Jurkat, Clone E6-1 (cell line): ENCODE measurements at regions not wholly inside any gene's neighbourhood (a gene's known extent, or its start where the extent isn't known, plus 50 kb on each side); places are given as distances from the start of the nearest gene placed in this dataset.

Experiments used
- DNase-seq: peaks from one replicate; pipeline ENCODE4 v3.0.0-alpha.2; 2011; ENCODE audit warnings: low read depth, low spot score
- H3K4me3 ChIP-seq: 2 replicates; pipeline ENCODE4 v1.5.1; 2011; ENCODE audit warnings: mild to moderate bottlenecking, low read length, control low read depth, moderate library complexity

DNA sequence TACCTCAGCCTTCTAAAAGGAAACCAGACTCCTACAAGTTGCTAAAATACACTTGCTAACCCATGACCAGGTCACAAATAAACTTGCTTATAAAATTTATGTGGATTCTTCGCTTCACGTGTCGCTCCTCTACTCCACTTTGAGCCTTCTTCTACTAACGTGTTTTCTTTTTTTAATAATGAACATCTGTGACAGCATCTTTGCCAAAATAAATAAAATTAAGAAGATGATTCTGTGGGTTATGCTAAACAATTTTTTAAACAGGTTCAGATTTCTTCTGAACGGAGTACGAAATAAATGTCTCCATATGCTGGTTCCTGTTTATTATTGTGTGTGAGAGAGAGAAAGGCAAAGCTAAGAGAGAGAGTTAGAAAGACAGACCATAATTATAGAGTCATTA, 735.8 kb downstream of the LTN1 start:
- no peak overlapping the region for H3K4me3 ChIP-seq

DNA sequence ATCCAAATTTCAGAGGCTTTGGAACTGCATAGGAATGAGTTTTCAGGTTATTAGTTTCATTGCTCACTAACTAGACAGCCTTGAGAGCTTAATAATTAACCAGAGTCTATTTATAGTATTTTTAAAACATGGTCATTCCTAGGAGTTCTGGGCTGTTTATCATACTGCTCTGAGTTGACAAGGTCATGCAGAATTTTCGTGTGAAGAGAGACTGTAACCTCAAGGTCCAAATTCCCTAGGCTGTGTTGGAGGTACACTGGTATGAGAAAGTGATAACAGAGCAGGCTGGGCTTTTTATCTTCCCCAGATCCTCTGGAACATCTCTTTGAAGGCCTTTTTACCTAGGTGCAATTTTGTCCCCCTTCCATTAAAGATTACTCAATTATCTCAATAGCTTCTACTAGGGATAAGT, 736.3 kb downstream of the LTN1 start:
- no peak for DNase-seq
- H3K4me3 ChIP-seq = no peak overlapping the region

More for the DNA sequence above, 735.8 kb downstream of the LTN1 start:
- no peak for DNase-seq

DNA sequence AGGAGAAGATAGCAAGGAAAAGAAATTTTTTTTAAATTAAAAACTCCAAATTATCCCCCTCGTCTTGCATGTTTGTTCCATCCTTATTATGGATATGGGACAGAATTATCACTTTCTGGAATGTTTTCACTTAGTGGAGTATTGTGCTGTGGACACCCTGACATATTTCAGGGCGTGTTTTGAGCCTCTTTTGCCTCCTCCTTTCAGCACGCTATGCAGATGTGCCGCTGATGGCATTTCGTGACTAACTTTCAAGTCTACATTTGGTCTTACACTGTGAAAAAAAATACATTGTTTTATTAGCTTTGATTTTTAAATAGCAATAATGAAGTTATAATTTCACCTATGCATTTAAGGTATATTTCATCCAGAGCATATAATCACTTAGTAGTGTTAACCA, 738.7 kb downstream of the LTN1 start:
- DNase-seq = no peak
- H3K4me3 ChIP-seq = no peak overlapping the region

DNA sequence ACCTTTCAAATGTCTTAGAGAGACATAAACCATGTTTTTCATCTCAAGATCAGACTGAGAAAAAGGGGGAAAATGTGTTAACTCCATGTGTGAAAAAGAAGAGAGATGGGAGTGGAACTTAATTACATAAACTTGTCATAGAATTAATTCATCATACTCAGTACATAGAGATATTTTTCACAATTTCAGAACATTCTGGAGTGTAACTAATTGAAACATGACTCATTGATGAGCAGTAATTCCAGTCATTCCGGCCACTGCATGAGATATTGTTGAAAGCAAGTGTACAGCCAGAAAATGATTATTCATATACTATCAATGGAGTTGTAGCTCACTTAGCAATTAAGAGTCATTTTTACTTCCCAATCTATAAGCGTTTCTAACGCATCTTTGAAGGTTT, 739.3 kb downstream of the LTN1 start:
- DNase-seq = no peak
- no peak overlapping the region for H3K4me3 ChIP-seq

DNA sequence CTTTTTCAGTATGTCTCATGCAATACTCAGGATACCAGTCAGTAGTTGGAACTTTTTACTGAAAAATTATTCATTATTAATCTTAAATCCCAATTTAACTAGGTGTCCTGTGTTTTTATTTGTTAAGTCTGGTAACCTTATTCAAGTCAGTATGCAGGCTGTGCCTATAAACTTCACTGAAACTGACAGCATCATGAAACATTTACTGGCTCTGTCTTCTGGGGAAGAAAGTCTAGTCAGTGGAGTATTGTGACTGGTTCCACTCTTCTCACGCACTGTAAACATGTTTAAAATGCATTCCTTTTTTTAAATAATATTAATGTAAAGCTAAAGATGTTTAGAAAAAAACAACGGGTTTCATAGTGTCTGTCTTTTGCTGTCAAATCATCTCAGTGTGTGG, 739.7 kb downstream of the LTN1 start:
- DNase-seq = no peak
- no peak overlapping the region for H3K4me3 ChIP-seq

DNA sequence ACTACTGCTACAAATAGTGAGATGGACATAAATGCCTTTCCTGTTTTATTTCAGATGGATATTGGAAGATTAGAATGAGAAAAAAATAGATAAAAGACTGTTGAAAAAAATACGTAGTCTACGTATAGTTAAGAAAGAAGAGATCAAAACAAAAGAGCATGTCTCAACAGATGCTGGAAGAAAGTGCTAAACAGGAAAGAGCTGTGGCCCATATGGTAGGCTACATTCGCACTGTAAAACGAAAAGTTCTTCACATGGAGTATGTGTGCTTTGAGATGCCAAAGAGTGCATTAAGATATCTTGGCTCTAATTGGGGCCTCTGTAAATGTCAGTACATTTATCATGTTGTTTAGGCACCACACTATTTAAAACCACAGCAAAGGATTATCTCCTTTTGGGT, 741.7 kb downstream of the LTN1 start:
- H3K4me3 ChIP-seq = no peak overlapping the region
- DNase-seq = no peak

DNA sequence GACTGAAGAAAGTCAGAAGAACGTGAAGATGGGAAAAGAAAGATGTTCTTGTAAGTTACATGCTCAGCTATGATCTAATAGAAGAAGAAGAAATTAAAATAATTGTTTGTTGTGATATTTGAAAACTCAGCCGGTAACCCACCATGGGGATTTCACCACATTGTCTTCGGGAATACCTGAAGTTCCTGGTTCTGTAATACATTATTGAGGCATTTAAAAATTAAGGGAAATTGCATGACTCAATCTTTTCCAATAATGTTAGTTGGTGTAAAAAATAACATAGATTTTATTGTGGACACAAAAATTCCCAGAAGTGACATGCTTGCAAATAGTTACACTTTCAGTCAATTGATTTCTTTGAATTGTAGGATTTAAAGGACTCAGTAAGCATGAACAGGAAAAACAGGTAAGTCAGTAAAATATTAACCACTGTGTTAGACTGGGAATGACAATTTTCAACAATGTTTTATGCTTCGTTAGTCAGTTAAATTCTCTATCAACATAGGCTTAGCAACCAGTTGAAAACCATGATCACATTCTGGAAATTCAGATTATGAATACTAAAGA, 745.1 kb downstream of the LTN1 start:
- no peak overlapping the region for H3K4me3 ChIP-seq
- DNase-seq = no peak

DNA sequence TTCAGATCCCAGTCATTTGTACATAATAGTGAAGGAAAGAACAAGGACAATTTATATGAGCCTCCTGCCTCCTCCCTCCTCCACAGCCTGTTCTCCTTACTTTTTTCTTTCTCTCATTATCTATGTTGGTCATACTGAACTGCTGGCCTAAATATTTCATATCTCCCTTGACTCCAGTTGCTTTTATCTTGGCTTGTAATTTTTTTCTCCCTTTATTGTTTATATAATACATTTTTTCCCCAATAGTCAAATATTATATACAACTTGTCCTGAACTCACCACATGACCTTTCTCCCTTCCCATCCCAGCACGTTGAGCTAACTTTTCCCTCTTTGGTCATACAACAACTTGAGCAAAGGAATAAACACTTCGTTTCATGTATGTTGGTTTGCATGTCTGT, 752.1 kb downstream of the LTN1 start:
- no peak overlapping the region for H3K4me3 ChIP-seq
- no peak for DNase-seq

DNA sequence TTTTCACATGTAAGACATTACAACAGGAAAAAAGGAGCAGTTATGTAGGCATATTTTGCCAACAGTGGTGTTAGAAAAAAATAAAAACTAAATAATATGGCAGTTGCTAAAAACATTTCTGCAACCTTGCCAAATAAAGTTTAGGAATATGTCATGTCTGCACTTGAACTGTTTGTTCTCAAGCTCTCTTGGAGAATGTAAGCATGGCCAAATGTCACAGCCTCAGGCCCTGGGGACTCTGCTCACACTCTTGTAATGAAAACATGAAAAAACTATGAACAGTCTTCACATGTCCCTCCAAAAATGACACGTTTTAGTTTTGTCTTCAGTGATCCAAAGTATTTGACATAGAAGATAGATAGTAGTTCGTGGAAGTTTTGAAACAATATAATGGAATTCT, 753.3 kb downstream of the LTN1 start:
- no peak overlapping the region for H3K4me3 ChIP-seq
- no peak for DNase-seq

DNA sequence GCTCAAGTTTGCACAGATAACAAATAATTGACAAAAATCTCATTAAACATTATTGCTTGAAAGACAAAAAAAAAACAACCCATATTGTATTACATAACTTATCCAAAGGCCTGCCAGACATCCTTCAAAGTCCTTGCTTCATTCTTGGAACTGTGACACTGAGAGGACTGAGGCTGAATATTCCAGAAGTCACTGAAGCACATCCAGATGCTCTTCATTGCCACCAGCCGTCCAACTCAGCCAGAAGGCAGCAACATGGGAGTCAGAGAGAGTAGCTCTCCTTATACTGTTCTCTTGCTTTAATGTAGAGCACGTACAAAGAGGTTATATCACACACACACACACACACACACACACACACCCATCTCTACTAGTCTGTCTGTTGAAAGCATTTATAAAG, 755.0 kb downstream of the LTN1 start:
- no peak for DNase-seq
- H3K4me3 ChIP-seq = no peak overlapping the region

DNA sequence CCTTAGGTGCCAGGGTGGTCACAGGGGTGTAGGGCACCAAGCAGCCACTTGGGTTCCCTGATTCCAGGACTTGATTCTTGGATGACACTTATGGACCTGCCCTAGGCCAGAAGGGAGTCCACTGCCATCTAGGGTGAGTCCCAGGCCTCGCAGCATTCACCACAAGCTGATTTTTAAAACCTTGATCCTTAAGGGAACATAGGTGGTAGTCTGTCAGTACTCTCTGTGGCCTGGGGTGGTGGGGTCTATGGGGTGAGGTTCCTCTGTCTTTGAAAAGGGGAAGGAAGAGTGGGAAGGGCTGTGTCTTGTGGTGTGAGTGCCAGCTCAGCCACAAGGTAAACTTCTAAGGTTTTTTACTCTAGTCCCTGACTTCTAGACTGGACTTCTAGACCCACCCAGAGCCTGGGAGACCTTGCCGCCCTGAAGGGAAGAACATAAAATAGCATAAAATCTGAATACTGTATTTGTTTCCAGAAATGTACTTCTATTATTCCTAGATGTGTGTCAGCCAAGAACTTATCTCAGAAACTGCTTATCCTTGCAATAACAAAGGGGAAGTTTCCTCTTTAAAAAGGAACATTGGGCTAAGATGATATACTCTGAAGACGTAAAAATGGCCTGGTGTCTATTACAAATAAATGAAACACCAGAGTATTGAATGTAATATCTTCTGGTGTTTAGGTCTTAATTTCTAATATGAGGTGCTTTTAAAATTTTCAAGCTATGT, 757.3 kb downstream of the LTN1 start:
- DNase-seq = no peak
- H3K4me3 ChIP-seq = no peak overlapping the region

DNA sequence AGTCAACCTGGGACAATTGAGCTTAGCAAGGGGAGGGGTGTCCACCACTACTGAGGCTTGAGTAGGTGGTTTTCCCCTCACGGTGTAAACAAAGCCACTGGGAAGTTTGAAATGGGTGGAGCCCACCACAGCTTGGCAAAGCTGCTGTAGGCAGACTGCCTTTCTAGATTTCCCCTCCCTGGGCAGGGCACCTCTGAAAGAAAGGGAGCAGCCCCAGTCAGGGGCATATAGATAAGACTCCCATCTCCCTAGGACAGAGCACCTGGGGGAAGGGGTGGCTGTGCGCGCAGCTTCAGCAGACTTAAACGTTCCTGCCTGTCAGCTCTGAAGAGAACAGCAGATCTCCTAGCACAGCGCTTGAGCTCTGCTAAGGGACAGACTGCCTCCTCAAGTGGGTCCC, 758.4 kb downstream of the LTN1 start:
- DNase-seq = no peak
- H3K4me3 ChIP-seq = no peak overlapping the region

DNA sequence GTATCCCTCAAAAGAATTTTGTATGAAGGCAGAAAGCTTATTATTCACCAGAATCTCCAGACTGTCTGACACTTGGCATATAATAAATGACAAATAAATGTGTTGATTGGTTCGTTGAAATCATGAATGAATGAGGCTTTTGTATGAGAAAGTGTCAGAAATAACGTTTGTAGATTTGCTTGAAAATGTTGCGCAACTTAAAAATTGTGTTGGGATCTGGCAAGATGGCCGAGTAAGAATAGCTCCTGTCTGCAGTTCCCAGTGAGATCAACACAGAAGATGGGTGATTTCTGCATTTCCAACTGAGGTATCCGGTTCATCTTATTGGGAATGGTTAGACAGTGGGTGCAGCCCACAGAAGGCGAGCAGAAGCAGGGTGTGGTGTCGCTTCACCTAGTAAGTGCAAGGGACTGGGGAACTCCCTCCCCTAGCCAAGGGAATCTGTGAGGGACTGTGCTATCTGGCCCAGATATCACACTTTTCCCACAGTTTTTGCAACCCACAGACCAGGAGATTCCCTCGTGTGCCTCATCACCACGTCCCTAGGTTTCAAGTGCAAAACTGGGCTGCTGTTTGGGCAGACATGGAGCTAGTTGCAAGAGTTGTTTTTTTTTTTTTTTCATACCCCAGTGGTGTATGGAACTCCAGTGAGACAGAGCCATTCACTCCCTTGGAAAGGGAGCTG, 759.0 kb downstream of the LTN1 start:
- H3K4me3 ChIP-seq = no peak overlapping the region
- DNase-seq = no peak

DNA sequence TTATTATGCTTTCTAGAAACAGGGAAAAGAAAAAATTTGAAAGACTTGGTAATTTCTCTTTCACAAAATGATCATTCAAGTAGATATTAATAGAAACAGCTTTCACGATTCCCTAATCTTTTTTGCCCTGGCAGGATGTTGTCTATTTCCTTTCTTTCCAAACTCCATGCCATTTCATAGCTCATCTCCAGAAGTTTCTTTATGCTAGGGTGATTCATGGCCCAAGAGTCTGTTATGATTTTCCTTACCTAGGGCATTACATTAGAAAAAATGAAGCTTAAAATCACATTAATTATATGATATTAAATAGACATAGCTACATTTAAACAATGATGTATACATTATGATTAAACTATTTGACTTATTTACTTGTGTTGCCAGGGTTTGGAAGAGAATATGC, 762.1 kb downstream of the LTN1 start:
- DNase-seq = no peak
- no peak overlapping the region for H3K4me3 ChIP-seq

DNA sequence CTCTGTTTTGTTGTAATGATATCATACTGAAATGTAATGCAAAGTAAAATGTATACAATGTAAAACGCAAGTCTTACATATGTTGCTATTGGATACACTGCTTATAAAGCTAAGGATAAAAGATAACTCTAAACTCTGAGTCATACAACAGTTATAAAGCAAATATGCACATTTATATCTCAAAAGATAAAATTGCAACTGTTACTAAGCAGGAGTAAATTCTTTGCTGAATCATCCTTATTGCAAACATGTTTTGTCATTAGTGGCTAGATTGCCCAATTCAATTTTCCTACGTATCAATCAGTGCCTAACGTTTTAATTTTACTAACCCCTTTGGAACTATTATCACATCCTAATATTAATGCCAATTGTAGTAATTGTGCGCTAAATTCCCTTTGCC, 762.9 kb downstream of the LTN1 start:
- H3K4me3 ChIP-seq = no peak overlapping the region
- DNase-seq = no peak

DNA sequence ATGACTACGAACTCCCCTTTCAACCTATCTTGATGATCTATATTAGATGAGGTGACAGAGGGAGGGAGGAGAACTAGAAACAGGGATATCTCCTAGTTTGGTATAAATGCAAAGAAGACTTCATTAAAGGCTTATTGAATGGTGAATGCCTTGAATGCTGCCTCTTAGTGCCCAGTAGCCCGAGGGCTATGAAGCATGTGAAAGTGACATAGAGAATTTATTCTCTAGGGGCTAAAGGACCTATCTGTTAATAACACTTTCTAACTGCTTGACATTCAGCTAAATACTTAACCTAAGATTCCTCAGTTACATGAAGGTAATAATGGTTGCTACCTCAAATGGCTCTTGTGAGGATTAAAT, 764.1 kb downstream of the LTN1 start:
- no peak for DNase-seq
- no peak overlapping the region for H3K4me3 ChIP-seq

DNA sequence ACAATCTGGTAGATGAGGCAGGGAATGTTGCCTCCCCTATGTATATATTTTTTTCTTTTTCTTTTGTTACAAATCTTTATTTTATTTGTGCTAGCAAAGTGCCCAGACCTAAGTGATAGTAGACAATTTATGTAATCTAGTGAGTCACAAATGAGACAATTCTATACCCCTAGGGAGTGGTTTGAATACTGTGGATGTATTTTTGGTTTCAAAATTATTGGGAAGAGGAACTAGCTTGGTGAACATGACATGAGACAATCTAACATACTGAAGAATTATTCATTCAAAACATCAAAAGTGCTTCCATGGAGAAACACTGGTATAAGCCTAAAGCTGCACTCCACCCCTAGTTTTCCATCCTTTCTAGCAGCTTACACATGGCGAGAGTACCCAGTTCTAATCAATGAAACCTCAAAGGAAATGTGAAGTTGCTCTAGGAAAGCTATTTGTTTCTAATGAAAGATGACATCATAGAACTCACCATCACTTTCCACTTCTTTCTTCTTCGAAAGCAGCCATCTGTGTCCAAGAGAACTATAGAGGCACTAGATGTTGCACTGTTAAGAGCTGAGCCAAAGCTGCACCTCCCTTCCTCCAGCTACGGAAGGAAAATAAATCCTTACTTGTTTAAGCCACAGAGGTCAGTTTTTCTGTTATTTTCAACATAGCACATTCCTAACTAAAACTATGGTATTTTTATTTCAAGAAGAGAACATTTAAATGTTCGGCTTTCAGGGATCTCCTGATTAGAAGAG, 764.6 kb downstream of the LTN1 start:
- H3K4me3 ChIP-seq = no peak overlapping the region
- DNase-seq = no peak

DNA sequence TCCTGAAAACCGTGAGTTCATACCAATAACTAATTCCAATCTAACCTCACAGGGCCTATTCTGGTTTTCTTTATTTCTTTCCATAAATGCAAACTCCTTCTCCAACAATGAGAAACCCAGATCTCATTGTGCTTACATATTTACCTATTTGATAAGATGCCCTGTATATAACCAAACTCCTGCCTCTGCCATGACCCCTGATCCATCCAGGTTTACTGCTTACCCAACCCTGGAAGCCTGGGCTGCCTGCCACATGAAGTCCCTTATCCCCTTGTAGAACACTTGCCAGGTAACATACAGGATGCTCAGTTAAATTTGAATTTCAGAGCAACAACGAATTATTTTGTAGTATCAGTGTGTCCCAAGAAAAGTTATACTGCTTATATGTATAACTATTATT, 766.1 kb downstream of the LTN1 start:
- no peak for DNase-seq
- H3K4me3 ChIP-seq = no peak overlapping the region

DNA sequence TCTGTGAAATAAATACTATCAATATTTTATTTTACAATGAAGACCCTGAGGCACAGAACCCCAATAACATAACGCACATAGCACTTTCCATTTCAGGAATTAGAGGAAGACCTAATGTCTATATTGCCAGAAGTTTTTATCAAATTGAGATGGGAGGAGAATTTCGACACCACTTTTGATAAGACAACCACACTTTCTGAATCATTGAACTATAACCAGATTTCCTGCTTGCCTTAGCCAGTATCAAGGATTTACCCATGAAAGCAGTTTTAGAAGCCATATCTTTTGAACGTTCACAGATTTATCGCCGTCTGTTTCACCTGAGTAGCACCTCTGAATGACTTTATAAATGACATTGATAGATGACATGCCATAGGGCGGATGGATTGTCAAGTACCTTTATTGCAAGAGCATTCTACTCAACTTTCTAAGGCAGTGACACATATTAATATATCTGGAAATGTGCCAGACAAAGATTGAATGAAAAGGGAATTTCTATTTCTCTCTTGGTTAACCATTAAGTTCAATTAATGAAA, 768.4 kb downstream of the LTN1 start:
- DNase-seq = no peak
- no peak overlapping the region for H3K4me3 ChIP-seq

DNA sequence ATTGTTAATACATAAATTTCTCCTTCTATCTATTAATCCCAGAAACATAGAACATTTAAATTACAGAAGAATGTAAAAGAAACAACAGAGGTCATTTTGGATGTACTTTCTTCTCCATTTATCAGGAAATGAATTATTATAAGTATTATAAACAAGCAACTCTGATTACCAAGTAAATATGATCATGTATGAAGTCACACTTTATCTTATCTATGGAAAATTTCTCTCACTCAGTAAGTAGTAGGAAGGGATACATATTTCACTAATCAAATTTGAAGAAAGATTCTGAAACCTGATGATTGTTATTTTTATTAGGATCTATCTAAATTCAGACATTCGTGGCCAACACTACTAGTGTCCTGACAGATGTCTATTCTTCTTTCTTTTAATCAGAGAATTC, 770.7 kb downstream of the LTN1 start:
- H3K4me3 ChIP-seq = no peak overlapping the region
- DNase-seq = no peak
